ENCODE measurements at regions not wholly inside any gene's neighbourhood (a gene's known extent, or its start where the extent isn't known, plus 50 kb on each side); places are given as distances from the start of the nearest gene placed in this dataset.

GRCh38 chr18:64929036-64929435 lies 780.1 kb upstream of the LINC00305 start:
- no peak for TF ChIP-seq EZH2 (IDR thresholded peaks at IDR 0.05; ENCODE audit: borderline replicate concordance)
- TF ChIP-seq, protein P1, sequence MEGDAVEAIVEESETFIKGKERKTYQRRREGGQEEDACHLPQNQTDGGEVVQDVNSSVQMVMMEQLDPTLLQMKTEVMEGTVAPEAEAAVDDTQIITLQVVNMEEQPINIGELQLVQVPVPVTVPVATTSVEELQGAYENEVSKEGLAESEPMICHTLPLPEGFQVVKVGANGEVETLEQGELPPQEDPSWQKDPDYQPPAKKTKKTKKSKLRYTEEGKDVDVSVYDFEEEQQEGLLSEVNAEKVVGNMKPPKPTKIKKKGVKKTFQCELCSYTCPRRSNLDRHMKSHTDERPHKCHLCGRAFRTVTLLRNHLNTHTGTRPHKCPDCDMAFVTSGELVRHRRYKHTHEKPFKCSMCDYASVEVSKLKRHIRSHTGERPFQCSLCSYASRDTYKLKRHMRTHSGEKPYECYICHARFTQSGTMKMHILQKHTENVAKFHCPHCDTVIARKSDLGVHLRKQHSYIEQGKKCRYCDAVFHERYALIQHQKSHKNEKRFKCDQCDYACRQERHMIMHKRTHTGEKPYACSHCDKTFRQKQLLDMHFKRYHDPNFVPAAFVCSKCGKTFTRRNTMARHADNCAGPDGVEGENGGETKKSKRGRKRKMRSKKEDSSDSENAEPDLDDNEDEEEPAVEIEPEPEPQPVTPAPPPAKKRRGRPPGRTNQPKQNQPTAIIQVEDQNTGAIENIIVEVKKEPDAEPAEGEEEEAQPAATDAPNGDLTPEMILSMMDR (IDR thresholded peaks at IDR 0.05; ENCODE audit: poor library complexity), result no peak
- TF ChIP-seq EZH2phosphoT487 (IDR thresholded peaks at IDR 0.05; ENCODE audit: low read depth, severe bottlenecking, unreplicated experiment), result no peak
- WGBS (ENCODE audit: low lambda C conversion rate, missing lambda C conversion rate), result 65% methylated on average over 5 of the region's 5 CpGs
- H3K27me3 ChIP-seq, result no peaks in the 10 kb centered on the region

GRCh38 chr18:64919971-64920570 lies 771.2 kb upstream of the LINC00305 start:
- TF ChIP-seq, protein P1 (IDR thresholded peaks at IDR 0.05; ENCODE audit: poor library complexity), result no peak
- no peak for TF ChIP-seq EZH2 (IDR thresholded peaks at IDR 0.05; ENCODE audit: borderline replicate concordance)
- TF ChIP-seq EZH2phosphoT487 (IDR thresholded peaks at IDR 0.05; ENCODE audit: low read depth, severe bottlenecking, unreplicated experiment), result no peak
- no peaks in the 10 kb centered on the region for H4K20me1 ChIP-seq (ENCODE audit: insufficient read depth, poor library complexity, severe bottlenecking)
- H3K79me2 ChIP-seq, result no peaks in the 10 kb centered on the region
- H3K36me3 ChIP-seq (replicated peaks; ENCODE audit: insufficient read depth, low read depth), result no peaks in the 10 kb centered on the region
- H3K27me3 ChIP-seq, result no peaks in the 10 kb centered on the region
- no peaks in the 10 kb centered on the region for H3K9me2 ChIP-seq (replicated peaks; ENCODE audit: insufficient read depth)
- H3K4me3 ChIP-seq, result no peak overlapping the region
- H3K9me3 ChIP-seq (ENCODE audit: low read depth), result no peaks in the 10 kb centered on the region
- no peaks in the 10 kb centered on the region for H3K4me1 ChIP-seq (ENCODE audit: insufficient read depth)
- H3K27ac ChIP-seq, result no peak overlapping the region
- WGBS (ENCODE audit: low lambda C conversion rate, missing lambda C conversion rate), result 59% methylated on average over 1 of the region's 1 CpG
- no peak overlapping the region for H2AFZ ChIP-seq
- H3K4me2 ChIP-seq, result no peak overlapping the region
- DNase-seq (ENCODE audit: low spot score), result no peak

More at GRCh38 chr18:64929036-64929435, 780.1 kb upstream of the LINC00305 start:
- Histone ChIP-seq H3K4me2 (no peak overlapping the region), H3K9me3 (ENCODE audit: low read depth) (no peaks in the 10 kb centered on the region), H3K36me3 (replicated peaks; ENCODE audit: insufficient read depth, low read depth) (no peaks in the 10 kb centered on the region), H3K4me1 (ENCODE audit: insufficient read depth) (no peaks in the 10 kb centered on the region), H3K9me2 (replicated peaks; ENCODE audit: insufficient read depth) (no peaks in the 10 kb centered on the region), H2AFZ (no peak overlapping the region), H4K20me1 (ENCODE audit: insufficient read depth, poor library complexity, severe bottlenecking) (no peaks in the 10 kb centered on the region), H3K4me3 (no peak overlapping the region), H3K79me2 (no peaks in the 10 kb centered on the region), H3K27ac (no peak overlapping the region)
- no peak for DNase-seq (ENCODE audit: low spot score)

DNA sequence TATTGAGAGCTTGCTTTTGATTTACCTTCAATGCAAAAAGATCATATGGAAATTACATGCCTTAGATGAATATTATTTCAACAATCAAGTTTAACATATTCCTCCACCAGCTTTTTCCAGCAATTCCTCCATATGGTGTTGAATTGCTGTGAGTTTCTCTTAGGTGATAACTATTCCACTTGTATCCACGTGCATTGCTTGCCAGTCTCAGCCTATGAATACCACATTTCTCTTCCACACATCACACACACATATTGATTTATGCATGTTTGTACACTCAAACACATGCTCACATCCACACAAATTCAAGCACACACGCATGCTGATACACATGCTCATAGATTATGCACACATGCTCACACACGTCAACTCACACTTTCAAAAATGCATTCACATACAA lies 770.0 kb upstream of the LINC00305 start:
- no peaks in the 10 kb centered on the region for H3K79me2 ChIP-seq
- H3K4me1 ChIP-seq (ENCODE audit: insufficient read depth), result no peaks in the 10 kb centered on the region
- 91% methylated on average over 3 of the region's 3 CpGs for WGBS (ENCODE audit: low lambda C conversion rate, missing lambda C conversion rate)

DNA sequence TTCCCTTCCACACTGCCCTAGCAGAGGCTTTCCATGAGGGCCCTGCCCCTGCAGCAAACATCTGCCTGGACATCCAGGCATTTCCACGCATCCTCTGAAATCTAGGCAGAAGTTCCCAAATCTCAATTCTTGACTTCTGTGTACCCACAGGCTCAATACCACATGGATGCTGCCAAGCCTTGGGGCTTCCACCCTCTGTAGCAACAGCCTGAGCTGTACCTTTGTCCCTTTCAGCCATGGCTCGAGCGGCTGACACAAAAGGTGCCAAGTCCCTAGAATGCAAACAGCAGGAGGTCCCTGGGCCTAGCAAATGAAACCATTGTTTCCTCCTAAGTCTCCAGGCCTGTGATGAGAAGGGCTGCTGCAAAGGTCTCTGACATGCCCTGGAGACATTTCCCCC lies 744.5 kb upstream of the LINC00305 start:
- H3K4me2 ChIP-seq, result no peak overlapping the region
- H3K27me3 ChIP-seq, result no peaks in the 10 kb centered on the region
- H3K9me3 ChIP-seq (ENCODE audit: low read depth), result no peaks in the 10 kb centered on the region
- TF ChIP-seq, protein P1 (IDR thresholded peaks at IDR 0.05; ENCODE audit: poor library complexity), result no peak
- TF ChIP-seq EZH2 (IDR thresholded peaks at IDR 0.05; ENCODE audit: borderline replicate concordance) (no peak), EZH2phosphoT487 (IDR thresholded peaks at IDR 0.05; ENCODE audit: low read depth, severe bottlenecking, unreplicated experiment) (no peak)
- 98% methylated on average over 3 of the region's 3 CpGs for WGBS (ENCODE audit: low lambda C conversion rate, missing lambda C conversion rate)
- H3K4me3 ChIP-seq, result no peak overlapping the region
- no peaks in the 10 kb centered on the region for H4K20me1 ChIP-seq (ENCODE audit: insufficient read depth, poor library complexity, severe bottlenecking)
- H3K36me3 ChIP-seq (replicated peaks; ENCODE audit: insufficient read depth, low read depth), result no peaks in the 10 kb centered on the region
- DNase-seq (ENCODE audit: low spot score), result no peak
- H2AFZ ChIP-seq, result no peak overlapping the region
- H3K27ac ChIP-seq, result no peak overlapping the region
- no peaks in the 10 kb centered on the region for H3K9me2 ChIP-seq (replicated peaks; ENCODE audit: insufficient read depth)
- H3K4me1 ChIP-seq (ENCODE audit: insufficient read depth), result no peaks in the 10 kb centered on the region
- no peaks in the 10 kb centered on the region for H3K79me2 ChIP-seq

More for the DNA sequence above, 770.0 kb upstream of the LINC00305 start:
- no peak for TF ChIP-seq EZH2 (IDR thresholded peaks at IDR 0.05; ENCODE audit: borderline replicate concordance)
- TF ChIP-seq EZH2phosphoT487 (IDR thresholded peaks at IDR 0.05; ENCODE audit: low read depth, severe bottlenecking, unreplicated experiment), result no peak
- H3K9me3 ChIP-seq (ENCODE audit: low read depth), result no peaks in the 10 kb centered on the region
- H3K9me2 ChIP-seq (replicated peaks; ENCODE audit: insufficient read depth), result no peaks in the 10 kb centered on the region
- H3K27me3 ChIP-seq, result no peaks in the 10 kb centered on the region
- no peaks in the 10 kb centered on the region for H4K20me1 ChIP-seq (ENCODE audit: insufficient read depth, poor library complexity, severe bottlenecking)
- H3K27ac ChIP-seq, result no peak overlapping the region
- no peak overlapping the region for H3K4me3 ChIP-seq
- no peaks in the 10 kb centered on the region for H3K36me3 ChIP-seq (replicated peaks; ENCODE audit: insufficient read depth, low read depth)
- no peak overlapping the region for H2AFZ ChIP-seq
- H3K4me2 ChIP-seq, result no peak overlapping the region
- no peak for DNase-seq (ENCODE audit: low spot score)

Data from hepatocyte (in vitro differentiated cells).